ENCODE measurements at regions not wholly inside any gene's neighbourhood (a gene's known extent, or its start where the extent isn't known, plus 50 kb on each side); places are given as distances from the start of the nearest gene placed in this dataset.

GRCh38 chr4:144316869-144317268 lies 176.4 kb upstream of the GYPA start:
- ChIA-PET CTCF (no interaction called here), POLR2A (no interaction called here)
- TF ChIP-seq ZNF281 (CRISPR knock-in tag; IDR thresholded peaks at IDR 0.05) = no peak
- no peak for TF ChIP-seq ZSCAN18 (CRISPR knock-in tag; IDR thresholded peaks at IDR 0.05)
- TF ChIP-seq NFYB (CRISPR knock-in tag; conservative IDR thresholded peaks at IDR 0.05; ENCODE audit: low read depth) = no peak
- no peak for TF ChIP-seq ZNF263 (CRISPR knock-in tag; IDR thresholded peaks at IDR 0.05; ENCODE audit: low read depth)
- TF ChIP-seq PREB (CRISPR knock-in tag; IDR thresholded peaks at IDR 0.05; ENCODE audit: borderline replicate concordance) = no peak
- TF ChIP-seq PRRX2 (CRISPR knock-in tag; IDR thresholded peaks at IDR 0.05) = no peak
- no peak for TF ChIP-seq STAT6 (CRISPR knock-in tag; conservative IDR thresholded peaks at IDR 0.05; ENCODE audit: low read depth)
- no peak for TF ChIP-seq TEAD4 (CRISPR knock-in tag; IDR thresholded peaks at IDR 0.05)
- TF ChIP-seq FOXP4 (CRISPR knock-in tag; IDR thresholded peaks at IDR 0.05) = no peak
- TF ChIP-seq ATF6 (CRISPR knock-in tag; IDR thresholded peaks at IDR 0.05) = no peak
- Mint-ChIP-seq H3K36me3 (peaks cover 28% of the 10 kb centered on the region), H3K9me3 (peaks cover 57% of the 10 kb centered on the region), H3K4me1 (no peaks in the 10 kb centered on the region), H3K4me3 (no peak overlapping the region), H3K27me3 (ENCODE audit: low read depth) (peaks cover 2% of the 10 kb centered on the region; the same call in 1 of the 2 replicates), H3K27ac (no peak overlapping the region)
- ATAC-seq (no peak), DNase-seq (ENCODE audit: low spot score) (no peak)

- Mint-ChIP-seq H3K27me3 (ENCODE audit: low read depth) (0 out of 2 replicates have a peak, but pooled peaks cover 1% of the 10 kb centered on the region), H3K27ac (no peak overlapping the region), H3K36me3 (peaks cover 23% of the 10 kb centered on the region), H3K4me3 (no peak overlapping the region), H3K9me3 (peaks cover 38% of the 10 kb centered on the region), H3K4me1 (no peaks in the 10 kb centered on the region)
- ChIA-PET POLR2A (no interaction called here), CTCF (interaction anchor here (0.9 to 1.1 kb wide), 2 partner anchors 9 to 17 kb away, joined by 3 read pairs; no protein-coding TSS in a partner anchor)
- DNase-seq (ENCODE audit: low spot score) (no peak), ATAC-seq (peak; percentile 56; the same call in 1 of the 2 replicates)
- TF ChIP-seq ZNF121 (CRISPR knock-in tag; IDR thresholded peaks at IDR 0.05) (no peak), CTCF (IDR thresholded peaks at IDR 0.05) (no peak), JAZF1 (CRISPR knock-in tag; IDR thresholded peaks at IDR 0.05) (no peak), OVOL2 (CRISPR knock-in tag; IDR thresholded peaks at IDR 0.05; ENCODE audit: borderline replicate concordance) (no peak), CREB1 (CRISPR knock-in tag; IDR thresholded peaks at IDR 0.05) (no peak), TCF7 (CRISPR knock-in tag; IDR thresholded peaks at IDR 0.05; ENCODE audit: low read depth) (no peak), CBFB (CRISPR knock-in tag; IDR thresholded peaks at IDR 0.05; ENCODE audit: low read depth) (no peak), STAT6 (CRISPR knock-in tag; conservative IDR thresholded peaks at IDR 0.05; ENCODE audit: low read depth) (no peak), ETV6 (CRISPR knock-in tag; IDR thresholded peaks at IDR 0.05) (no peak)
Measured at GRCh38 chr4:144318797-144319196, 178.3 kb upstream of the GYPA start.

All from WTC11 (cell line).